GM21381 (cell line): ENCODE measurements at regions not wholly inside any gene's neighbourhood (a gene's known extent, or its start where the extent isn't known, plus 50 kb on each side); places are given as distances from the start of the nearest gene placed in this dataset.

Source experiments
- ATAC-seq: cut with Tn5 transposase; IDR thresholded peaks from one replicate; pipeline ENCODE4 v1.9.1; 2021; ENCODE audit warnings: mild to moderate bottlenecking, moderate library complexity; ENCODE audit not compliant: unreplicated experiment

DNA sequence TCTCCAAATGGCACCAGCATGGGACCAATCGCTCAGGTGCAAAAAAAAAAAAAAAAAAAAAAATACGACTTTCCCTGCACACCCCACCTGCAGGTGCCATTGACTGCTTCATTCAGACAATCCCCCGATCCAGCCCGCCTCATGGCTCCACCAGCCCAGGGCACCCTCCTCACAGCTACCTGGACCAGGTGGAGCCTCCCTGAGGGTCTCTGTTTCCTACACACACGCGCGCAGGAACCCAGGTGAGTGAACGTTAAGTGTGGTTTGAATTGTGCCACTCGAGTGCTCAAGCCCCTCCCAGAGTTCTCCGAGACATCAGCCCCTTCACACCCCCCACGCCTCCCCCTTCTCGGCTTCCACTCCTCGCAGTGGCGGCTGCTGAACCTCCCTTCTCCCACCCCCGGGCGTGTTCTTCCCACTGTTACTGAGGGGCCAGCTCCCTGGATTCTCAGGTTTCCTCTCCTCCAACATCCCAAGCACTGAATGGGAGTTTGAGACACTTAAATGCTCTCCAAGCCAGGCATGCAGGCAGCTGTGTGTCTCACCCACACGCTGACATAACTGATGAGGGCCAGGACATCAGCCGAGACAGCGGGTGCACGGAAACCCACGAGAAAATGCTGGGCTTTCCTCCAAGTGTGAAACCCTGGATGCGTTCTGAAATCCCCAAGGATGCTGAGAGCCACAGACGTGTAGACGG lies 88.8 kb upstream of the SNTG2 start:
- no peak for ATAC-seq

DNA sequence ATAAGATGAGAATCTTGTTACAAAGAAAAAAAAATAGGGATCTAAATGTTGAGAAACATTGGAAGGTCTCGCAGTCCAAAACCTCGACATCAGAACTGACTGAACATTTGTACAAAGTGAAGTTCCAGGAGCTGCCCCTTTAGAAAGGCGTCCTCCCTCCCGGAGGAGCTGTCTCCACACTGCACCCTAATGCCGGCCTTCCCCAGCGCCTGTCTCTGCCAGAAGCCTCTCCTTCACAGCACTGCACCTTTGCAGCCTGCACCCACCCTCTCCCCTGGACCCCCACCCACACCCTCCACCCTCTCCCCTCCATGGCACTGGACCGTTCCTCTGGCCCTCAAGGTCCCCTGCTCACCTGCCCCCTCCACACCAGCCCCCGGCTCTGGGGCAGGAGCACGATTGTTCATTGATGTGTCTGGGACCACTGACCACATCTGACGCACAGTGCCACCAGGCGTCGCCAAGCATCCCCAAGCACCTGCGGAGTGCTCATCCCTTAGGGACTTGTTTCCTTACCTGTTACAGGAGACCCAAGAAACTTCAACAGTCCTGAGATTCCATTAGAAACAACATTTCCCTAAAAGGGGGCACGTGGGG lies 90.3 kb upstream of the SNTG2 start:
- ATAC-seq, result no peak

DNA sequence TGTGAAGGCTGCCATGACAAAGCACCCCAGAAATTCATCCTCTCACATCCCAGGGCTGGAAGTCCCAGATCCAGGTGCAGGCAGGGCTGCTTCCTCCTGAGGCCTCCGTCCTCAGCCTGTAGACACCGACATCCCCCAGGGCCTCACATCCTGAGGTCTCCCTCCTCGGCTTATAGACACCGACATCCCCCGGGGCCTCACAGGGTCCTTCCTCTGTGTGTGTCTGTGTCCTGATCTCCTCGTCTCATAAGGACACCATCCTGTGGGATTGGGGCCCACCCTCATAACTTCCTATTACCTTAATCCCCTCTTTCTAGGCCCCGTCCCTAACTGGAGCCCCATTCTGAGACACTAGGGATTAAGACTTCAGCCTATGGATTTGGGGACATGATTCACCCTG lies 92.0 kb upstream of the SNTG2 start:
- no peak for ATAC-seq

DNA sequence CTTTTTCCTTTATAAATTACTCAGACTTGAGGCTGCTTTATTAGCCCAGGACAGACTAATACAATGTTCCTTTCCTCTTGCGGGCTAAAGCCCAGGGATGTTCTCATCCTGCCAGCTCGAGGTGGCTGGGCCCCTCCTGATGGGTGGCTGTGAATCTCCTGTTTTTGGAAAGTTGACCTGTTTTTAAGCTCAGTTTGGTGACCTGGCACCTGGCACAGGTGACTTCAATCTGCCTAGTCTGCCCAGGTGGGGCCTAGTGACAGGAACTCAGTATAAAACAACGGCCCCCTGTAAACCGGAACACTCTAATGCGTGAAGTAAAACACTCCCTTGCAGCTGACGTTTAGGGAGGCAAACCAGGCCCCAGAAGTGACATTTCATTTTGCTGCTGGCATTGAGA lies 92.7 kb upstream of the SNTG2 start:
- ATAC-seq, result no peak

DNA sequence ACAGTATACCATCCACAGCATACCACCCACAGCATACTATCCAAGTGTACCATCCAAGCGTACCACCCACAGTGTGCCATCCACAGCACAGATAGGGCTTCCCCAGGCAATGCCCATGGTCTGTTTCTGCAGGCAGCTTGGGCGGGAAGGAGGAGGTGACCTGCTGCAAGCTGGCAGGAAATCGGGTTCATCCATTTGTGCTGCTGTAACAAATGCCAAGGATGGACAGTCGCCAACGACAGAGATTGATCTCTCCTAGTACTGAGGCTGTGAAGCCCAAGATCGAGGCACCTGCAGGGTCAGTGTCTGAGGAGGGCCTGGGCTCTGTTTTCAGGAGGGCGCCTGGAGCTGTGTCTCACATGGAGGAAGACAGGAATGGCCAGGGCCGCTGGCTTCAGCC lies 93.6 kb upstream of the SNTG2 start:
- ATAC-seq, result no peak

DNA sequence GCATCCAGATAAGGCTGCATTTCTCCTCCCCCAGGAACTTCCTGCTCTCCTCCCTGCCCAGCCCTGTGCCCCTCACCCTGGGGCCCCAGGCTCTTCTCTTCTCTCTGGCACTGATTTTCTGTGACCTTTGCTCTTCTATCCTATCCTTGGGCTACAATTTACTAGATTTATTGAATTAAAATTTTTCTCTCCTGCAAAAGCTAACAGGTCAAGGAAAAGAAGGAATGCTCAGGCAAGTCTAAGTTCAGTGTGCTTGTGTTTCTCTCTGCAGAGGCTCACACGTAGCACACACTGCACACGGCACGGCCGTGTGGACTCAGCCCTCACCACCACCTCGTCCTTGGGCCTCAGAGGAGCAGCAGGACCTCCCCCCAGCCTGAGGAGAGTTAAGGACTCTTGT lies 94.2 kb upstream of the SNTG2 start:
- no peak for ATAC-seq

DNA sequence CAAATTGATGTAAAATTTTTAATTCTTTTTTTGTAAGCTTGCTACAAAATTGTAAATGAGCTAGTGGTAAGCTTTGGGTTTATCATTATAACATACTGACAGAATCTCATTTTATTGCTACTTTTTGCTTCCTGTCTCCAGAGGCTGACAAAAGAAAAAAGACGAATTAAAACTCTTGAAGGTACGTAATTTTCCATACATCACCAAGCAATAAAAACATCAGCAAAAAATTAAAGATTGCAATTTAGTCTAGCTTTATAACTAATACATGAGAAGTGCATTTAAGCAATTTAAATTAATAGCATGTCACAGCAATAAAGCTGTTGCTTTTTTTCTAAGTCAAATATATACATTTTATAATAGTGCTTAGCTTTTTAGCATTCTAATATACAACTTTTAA lies 94.6 kb upstream of the SNTG2 start:
- ATAC-seq, result no peak

DNA sequence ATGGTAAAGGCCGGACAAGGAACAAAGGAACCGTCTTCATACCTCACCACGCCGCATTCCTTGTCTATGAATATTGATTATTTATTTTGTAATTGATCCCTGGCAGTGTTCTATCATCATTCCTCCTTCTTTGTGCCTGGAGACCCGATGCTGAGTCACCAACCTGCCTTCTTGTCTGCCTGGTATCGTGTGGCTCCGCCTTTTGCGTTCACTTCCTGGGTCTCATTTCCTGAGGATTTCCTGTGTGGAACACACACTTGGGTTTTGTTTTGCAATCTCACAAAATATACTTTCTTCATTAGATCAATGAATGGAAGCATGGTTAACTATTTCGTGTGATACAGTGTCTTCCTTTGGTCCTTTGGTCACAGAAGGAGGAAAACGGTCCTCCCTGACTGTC lies 95.5 kb upstream of the SNTG2 start:
- no peak for ATAC-seq

DNA sequence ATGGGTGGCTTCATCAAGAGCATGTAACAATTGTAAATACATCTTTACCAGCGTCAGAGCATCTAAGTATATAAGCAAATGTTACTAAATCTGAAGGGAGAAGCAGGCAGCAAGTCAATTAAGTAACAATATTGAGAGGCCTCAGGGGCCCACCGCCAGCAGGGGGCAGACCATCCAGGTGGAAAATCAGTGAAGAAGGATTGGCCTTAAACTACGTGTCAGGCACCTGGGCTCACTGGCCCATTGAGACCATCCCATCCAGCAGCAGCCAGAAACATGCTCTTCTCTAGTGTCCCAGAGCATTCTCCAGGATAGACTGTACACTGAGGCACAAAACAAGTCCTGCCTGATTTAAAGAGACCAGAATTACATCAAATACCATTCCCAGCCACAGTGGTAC lies 96.2 kb upstream of the SNTG2 start:
- no peak for ATAC-seq

DNA sequence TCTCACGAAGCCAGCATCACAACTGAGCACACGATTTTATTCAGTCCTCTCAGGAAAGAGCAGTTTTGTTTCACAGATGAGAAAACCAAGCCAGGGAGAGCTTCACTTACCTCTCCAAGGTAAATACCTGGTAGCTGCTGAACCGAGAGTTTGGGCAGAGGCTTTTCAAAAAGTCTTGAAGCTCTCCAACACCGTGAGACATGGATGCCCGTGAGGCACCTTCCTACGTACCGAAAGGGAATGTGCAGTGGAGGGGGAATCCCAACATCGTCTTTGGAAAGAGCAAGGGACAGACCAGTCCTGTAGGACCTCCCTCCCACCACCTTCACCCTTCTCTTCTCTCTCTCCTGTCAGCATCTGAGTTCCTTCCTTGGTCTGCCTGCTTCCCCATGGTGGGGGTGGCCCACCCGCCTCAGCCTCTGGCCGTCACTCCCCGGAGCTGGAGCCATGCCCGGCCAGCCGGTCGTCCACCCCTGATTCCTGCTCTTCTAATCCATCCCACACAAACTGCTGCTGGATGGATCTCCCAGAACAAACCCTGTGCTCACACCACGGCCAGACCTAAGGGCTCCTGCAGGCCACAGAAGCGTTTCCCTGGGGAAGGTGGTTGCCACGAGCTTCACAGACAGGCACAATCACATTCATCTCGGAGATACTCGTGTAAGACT lies 97.3 kb upstream of the SNTG2 start:
- ATAC-seq, result no peak

DNA sequence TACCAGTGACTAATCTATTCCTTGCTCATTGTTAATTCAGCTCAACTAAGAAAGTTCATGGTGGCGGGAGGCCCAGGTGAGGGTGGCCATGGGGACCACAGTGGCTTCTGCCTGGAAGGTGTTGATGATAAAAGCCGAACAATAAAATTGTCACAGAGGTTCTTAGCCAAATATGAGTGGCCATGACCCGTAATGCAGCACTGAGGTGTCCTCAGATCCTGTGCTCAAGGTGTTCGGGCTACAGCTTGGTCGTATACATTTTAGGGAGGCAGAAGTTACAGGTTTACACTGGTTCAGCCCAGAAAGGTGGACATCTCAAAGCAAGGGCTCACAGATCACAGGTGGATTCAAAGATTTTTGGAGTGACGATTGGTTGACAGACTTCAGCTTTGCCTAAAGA lies 98.5 kb upstream of the SNTG2 start:
- ATAC-seq, result no peak

DNA sequence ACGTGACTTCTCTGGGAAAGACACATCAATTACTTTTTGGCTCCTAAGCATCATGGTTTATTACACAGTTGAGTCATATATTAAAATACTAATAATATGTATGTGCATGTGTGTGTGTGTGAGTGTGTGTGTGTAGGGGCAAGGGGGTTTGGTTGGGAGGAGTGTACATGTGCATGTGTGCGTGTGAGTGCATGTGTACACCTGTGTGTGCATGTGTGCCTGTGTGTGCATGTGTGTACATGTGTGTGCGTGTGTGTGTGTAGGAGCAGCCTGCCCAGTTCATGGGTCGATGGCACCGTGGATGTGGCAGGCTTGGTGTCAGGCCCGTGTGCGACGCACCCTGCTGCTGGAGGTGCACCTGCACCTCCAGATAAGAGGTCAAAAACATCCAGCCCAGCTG lies 99.0 kb upstream of the SNTG2 start:
- no peak for ATAC-seq

DNA sequence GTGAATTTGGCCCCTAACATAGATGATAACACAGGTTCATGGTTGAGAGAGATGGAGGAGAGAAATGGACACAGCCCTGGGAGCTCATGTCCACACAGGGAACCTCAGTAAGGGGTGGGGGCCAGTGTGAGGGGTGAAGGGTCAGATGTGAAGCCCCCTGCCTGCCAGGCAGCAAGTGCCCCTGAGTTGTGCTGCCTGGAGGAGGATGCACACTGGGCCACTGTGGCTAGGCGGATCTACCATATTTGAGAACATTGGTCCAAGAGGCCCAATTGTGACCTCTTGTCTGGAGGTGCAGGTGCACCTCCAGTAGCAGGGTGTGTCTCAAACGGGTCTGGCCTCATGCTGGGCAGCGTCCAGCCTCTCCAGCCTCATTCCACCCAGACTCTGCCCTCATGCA lies 99.6 kb upstream of the SNTG2 start:
- ATAC-seq, result no peak

DNA sequence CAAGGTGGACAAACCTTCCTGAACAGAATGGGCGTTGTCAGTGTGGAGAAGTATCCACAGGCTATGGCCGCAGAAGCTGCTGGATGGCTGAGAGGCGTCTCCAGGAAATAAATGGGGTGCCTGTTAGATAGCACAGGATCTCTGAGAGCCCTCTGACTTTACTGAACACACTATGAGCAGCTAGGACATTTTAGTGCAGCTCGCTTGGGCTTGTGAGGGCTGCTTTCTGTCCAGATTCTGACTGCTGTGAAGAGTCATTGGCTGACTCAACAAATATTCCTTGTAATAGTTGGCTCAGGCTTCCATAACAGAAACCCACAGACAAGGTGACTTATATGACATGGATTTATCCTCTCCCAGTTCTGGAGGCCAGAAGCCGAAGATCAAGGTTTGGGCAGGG lies 100.2 kb upstream of the SNTG2 start:
- ATAC-seq, result no peak

DNA sequence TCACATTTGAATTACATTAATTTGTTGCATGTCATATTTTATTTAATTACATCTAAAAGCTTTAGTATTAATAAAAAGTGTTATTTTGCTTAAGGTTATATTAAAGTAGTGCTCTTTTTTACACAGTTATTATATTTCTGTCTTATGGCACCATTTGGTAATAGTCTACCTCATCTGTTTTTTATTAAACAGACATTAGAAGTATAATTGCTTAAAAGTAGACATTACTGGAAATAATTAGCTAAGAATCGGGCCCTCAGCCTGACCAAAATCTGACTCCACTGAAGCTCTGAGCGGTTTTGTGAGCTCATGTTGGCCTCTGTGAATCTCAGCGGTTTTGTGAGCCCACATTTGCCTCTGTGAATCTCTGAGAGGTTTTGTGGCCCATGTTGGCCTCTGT lies 102.5 kb upstream of the SNTG2 start:
- ATAC-seq, result no peak

DNA sequence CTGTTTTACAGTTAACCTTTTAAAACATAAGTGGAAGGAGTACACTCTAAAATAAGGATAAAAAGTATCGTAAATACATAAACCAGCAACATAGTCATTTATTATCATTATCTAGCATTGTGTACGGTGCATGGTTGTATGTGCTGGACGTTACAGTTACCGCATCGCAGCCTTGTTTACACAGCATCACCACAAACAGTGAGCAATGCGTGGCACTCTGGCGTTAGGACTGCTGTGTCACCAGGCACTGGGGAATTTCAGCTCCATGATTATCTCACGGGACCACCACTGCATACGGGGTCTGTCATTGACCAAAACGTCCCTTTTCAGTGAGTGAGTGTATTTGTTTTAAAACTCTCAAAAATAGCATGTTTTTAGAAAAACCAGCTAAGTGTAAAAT lies 103.0 kb upstream of the SNTG2 start:
- ATAC-seq, result no peak

DNA sequence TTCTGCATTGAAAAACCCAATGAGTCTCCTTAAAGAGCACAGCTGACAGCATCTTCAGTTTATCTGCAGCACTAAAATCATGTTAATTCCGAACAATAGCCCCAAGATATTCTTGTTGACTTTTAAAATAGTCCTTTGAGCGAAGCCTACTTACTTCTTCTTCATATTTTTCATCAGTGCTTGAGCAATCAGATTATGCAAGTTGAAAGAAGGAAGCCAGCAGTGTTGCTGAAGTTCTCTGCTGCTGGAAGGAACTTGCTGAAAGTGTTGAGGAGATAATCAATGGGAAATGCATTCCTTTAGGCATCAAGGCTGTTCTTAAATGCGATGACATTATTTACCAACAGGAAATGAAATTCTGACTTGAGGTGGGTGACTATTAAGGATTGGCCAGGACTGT lies 105.9 kb upstream of the SNTG2 start:
- ATAC-seq, result no peak

DNA sequence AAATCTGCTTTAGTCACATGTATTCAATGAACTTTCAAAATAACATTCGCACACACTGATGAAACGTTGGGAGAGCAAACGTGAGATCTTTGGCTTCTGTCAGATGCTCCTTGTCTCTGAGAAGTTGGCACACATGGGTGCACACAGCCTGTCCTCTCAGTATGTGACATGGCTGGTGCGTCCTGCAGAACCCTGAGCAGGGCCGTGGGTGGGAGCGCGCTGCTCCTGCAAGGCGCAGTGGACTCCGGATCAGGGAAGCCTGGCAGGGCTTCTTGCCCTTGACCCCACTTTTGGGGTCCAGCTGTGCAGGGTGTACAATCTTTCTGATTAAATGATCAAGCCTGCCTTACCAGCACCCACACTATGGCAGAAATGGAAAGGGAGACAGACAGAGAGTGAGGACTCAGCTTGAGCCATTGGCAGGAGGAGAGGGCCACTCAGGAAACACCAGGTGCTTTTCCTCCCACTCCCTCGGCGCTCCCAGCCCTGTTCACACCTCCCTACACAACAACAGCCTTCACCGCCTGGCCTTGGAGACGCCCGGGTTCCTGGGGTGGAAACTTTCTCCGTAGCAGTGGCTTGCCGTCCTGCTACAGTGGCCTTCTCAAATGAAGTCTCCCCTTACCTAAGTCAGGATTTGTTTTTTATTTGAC lies 108.4 kb upstream of the SNTG2 start:
- no peak for ATAC-seq

DNA sequence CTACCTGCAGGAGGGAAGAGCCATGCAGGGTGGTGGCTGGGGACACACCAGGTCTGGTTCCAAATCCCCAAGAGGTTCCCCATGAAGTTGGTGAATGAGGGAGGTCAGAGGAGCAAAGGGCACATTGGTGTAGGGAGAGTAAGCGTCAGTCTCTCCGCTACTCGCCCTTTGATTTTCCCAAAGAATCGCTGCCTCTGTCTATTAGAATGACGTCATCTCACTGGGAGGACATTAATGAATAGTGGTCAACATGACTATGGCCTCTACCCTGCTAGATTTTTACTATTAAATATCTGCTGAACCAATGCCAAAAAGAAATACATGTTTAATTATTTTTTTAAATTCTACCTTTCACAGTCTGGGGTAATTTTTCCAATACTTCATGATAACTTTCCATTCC lies 109.6 kb upstream of the SNTG2 start:
- ATAC-seq, result no peak

DNA sequence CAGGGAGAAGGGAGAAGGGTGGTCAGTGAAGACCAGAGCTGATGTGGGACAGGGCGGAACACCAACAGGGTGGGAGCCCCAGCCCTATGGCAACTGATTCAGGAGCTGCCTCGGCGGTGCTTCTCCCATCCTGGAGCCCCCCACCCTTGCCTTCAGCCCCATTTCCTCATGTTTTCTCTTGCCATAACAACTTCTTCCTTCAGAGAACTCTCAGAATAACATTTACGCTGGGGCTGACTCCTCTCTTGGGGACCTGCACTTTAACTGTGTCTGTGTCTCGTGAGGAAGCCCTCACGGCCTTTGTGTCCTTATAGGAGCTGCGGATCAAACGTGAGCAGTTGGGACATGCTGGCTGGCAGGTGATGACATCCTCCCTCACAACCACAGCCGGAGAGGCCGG lies 116.4 kb upstream of the SNTG2 start:
- no peak for ATAC-seq

DNA sequence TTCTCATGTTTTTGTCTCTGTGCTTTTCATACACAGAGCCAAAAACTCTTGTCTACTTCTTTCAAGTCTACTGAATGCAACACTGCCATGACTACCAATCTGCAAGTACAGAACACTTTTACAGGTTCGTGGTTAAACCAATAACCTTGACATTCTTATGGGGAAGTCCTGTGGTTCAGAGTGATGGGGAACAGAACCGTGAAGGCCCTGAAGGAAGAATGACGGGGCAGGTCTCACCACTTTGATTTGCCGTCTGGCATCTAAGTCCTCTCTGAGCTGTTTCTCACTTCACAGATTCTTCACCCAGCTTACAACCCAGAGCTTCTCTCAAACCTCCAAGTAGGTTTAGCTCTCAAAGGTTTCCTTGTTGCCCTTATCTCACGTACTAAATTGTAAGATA lies 117.5 kb upstream of the SNTG2 start:
- no peak for ATAC-seq

DNA sequence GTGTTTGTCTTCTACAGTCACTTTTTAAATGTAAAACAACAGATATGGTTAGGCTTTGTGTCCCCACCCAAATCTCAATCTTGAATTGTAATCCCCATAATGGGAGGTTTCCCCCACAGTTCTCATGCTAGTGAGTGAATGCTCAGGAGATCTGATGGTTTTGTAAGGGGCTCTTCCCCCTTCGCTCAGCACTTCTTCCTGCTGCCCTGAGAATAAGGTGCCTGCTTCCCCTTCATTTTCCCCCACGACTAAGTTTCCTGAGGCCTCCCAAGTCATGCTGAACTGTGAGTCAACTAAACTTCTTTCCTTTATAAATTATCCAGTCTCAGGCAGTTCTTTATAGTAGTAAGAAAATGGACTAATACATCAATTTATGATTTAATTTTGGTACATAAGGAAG lies 118.0 kb upstream of the SNTG2 start:
- ATAC-seq, result no peak
